ENCODE measurements at regions not wholly inside any gene's neighbourhood (a gene's known extent, or its start where the extent isn't known, plus 50 kb on each side); places are given as distances from the start of the nearest gene placed in this dataset.

DNA sequence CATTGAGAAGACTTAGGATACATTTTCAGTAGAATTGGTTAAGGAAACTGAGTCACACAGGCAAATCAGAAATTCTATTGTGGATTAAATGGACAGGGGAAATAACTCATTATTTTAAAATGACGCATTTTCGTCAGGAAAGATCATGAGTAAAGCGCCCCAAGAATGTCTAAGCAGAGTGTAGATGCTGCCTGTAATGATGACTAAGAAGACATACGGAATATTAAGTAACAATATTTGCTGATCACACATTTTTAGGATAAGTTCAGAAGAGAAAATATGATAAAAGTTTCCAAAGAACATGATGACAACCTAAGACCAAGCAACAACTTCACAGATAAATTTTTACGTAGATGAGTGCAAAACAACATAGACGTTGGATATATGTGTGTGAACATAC lies 596.3 kb upstream of the TENM3 start:
- no peak for TF ChIP-seq POLR2AphosphoS5 (IDR thresholded peaks at IDR 0.05)
- TF ChIP-seq, protein P1, sequence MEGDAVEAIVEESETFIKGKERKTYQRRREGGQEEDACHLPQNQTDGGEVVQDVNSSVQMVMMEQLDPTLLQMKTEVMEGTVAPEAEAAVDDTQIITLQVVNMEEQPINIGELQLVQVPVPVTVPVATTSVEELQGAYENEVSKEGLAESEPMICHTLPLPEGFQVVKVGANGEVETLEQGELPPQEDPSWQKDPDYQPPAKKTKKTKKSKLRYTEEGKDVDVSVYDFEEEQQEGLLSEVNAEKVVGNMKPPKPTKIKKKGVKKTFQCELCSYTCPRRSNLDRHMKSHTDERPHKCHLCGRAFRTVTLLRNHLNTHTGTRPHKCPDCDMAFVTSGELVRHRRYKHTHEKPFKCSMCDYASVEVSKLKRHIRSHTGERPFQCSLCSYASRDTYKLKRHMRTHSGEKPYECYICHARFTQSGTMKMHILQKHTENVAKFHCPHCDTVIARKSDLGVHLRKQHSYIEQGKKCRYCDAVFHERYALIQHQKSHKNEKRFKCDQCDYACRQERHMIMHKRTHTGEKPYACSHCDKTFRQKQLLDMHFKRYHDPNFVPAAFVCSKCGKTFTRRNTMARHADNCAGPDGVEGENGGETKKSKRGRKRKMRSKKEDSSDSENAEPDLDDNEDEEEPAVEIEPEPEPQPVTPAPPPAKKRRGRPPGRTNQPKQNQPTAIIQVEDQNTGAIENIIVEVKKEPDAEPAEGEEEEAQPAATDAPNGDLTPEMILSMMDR (IDR thresholded peaks at IDR 0.05): no peak
- no peak for TF ChIP-seq EP300 (IDR thresholded peaks at IDR 0.05)
- TF ChIP-seq POLR2A (IDR thresholded peaks at IDR 0.05): no peak
